Osteocyte (in vitro differentiated cells): ENCODE measurements at regions not wholly inside any gene's neighbourhood (a gene's known extent, or its start where the extent isn't known, plus 50 kb on each side); places are given as distances from the start of the nearest gene placed in this dataset.

Experiments
- DNase-seq: peaks from one replicate; pipeline ENCODE4 v3.0.0; 2021; ENCODE audit warnings: mixed read lengths; ENCODE audit not compliant: unreplicated experiment; ENCODE audit errors: extremely low spot score
- H3K27ac Mint-ChIP-seq: one replicate; pipeline ENCODE4 v1.8.0; 2021; ENCODE audit warnings: mild to moderate bottlenecking, mixed read lengths; ENCODE audit not compliant: unreplicated experiment
- H3K27me3 Mint-ChIP-seq: one replicate; pipeline ENCODE4 v1.8.0; 2021; ENCODE audit warnings: mixed read lengths; ENCODE audit not compliant: unreplicated experiment
- H3K36me3 Mint-ChIP-seq: one replicate; pipeline ENCODE4 v1.8.0; 2021; ENCODE audit warnings: mixed read lengths; ENCODE audit not compliant: unreplicated experiment
- H3K4me1 Mint-ChIP-seq: one replicate; pipeline ENCODE4 v1.8.0; 2021; ENCODE audit warnings: mixed read lengths; ENCODE audit not compliant: unreplicated experiment
- H3K4me3 Mint-ChIP-seq: one replicate; pipeline ENCODE4 v1.8.0; 2021; ENCODE audit warnings: mild to moderate bottlenecking, moderate library complexity, mixed read lengths; ENCODE audit not compliant: unreplicated experiment
- H3K9me3 Mint-ChIP-seq: one replicate; pipeline ENCODE4 v1.8.0; 2021; ENCODE audit warnings: mixed read lengths; ENCODE audit not compliant: unreplicated experiment
- TF ChIP-seq, protein P1 (sequence below): fragments of 200-600 bp; sonication (generic); IDR thresholded peaks from 2 replicates; pipeline ENCODE4 v1.5.0; 2021; ENCODE audit warnings: antibody characterized with exemption, mild to moderate bottlenecking, moderate library complexity

- no peak for DNase-seq
- Mint-ChIP-seq H3K9me3 (peaks cover 12% of the 10 kb centered on the region), H3K36me3 (no peaks in the 10 kb centered on the region), H3K4me3 (no peak overlapping the region), H3K27me3 (no peaks in the 10 kb centered on the region), H3K27ac (no peak overlapping the region), H3K4me1 (no peaks in the 10 kb centered on the region)
- TF ChIP-seq, protein P1, sequence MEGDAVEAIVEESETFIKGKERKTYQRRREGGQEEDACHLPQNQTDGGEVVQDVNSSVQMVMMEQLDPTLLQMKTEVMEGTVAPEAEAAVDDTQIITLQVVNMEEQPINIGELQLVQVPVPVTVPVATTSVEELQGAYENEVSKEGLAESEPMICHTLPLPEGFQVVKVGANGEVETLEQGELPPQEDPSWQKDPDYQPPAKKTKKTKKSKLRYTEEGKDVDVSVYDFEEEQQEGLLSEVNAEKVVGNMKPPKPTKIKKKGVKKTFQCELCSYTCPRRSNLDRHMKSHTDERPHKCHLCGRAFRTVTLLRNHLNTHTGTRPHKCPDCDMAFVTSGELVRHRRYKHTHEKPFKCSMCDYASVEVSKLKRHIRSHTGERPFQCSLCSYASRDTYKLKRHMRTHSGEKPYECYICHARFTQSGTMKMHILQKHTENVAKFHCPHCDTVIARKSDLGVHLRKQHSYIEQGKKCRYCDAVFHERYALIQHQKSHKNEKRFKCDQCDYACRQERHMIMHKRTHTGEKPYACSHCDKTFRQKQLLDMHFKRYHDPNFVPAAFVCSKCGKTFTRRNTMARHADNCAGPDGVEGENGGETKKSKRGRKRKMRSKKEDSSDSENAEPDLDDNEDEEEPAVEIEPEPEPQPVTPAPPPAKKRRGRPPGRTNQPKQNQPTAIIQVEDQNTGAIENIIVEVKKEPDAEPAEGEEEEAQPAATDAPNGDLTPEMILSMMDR: no peak
Observed at GRCh38 chr14:26320886-26321285, 276.9 kb downstream of the NOVA1 start.

DNA sequence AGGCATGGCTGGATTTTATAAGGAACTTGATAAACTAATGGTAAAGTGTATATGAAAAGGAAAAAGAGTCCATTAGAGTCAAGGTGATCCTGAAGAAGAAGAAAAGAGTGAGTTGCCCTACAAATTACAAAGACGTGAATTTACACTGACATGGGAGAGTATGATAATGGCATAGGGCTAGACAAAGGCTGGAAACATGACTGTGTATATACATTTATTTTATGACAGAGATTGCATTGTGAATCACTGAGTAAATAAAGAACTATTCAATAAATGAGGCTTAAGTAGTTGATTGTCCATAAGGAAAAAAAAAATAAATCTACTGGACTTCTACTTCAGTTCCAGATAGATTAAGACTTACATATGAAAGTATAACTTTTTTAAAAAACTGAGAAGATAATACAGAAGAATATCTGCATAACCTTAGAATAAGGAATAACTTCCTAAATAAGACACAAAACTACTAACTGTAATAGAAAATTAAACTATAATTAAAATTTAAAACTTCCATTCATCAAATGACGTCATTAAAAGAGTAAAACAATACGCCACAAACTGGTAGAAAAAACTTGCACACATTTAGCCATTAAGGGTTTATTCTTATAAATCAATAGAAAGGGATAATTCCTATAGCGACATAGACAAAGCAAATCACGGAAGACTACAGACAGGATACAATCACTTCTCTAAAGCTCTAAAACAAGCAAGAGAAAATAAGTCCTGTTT, 278.5 kb downstream of the NOVA1 start:
- DNase-seq: no peak
- no peaks in the 10 kb centered on the region for H3K36me3 Mint-ChIP-seq
- H3K4me1 Mint-ChIP-seq: no peaks in the 10 kb centered on the region
- TF ChIP-seq, protein P1: no peak
- no peak overlapping the region for H3K4me3 Mint-ChIP-seq
- no peak overlapping the region for H3K27ac Mint-ChIP-seq
- peaks cover 16% of the 10 kb centered on the region for H3K9me3 Mint-ChIP-seq
- no peaks in the 10 kb centered on the region for H3K27me3 Mint-ChIP-seq

GRCh38 chr14:26304056-26304455, 293.8 kb downstream of the NOVA1 start:
- no peak overlapping the region for H3K27ac Mint-ChIP-seq
- TF ChIP-seq, protein P1: no peak
- no peak overlapping the region for H3K4me3 Mint-ChIP-seq
- H3K27me3 Mint-ChIP-seq: no peaks in the 10 kb centered on the region
- peaks cover 34% of the 10 kb centered on the region for H3K9me3 Mint-ChIP-seq
- no peaks in the 10 kb centered on the region for H3K4me1 Mint-ChIP-seq
- H3K36me3 Mint-ChIP-seq: no peaks in the 10 kb centered on the region
- no peak for DNase-seq

DNA sequence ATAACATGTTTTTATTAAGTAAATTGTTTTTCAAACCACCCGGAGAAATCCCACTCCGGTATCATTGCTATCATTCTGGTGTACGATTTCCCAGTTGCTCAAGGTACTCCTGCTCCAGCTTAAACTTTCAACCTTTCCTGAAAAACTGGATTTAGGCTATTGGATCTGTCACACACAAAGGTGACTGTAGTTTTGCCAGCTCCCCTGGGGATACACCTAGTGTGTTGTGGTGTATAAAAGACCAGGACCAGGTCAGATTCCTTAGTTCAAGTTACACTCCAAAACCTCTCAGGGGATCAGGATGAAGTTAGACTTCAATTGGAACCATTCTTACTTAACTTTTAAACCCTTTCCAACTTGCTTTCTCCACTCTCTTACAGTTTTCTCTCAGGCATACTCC, 303.9 kb downstream of the NOVA1 start:
- TF ChIP-seq, protein P1: no peak
- H3K4me1 Mint-ChIP-seq: no peaks in the 10 kb centered on the region
- no peak overlapping the region for H3K4me3 Mint-ChIP-seq
- H3K27me3 Mint-ChIP-seq: no peaks in the 10 kb centered on the region
- peaks cover 6% of the 10 kb centered on the region for H3K9me3 Mint-ChIP-seq
- H3K27ac Mint-ChIP-seq: no peak overlapping the region
- no peaks in the 10 kb centered on the region for H3K36me3 Mint-ChIP-seq
- no peak for DNase-seq

GRCh38 chr14:26289891-26290486, 307.8 kb downstream of the NOVA1 start:
- Mint-ChIP-seq H3K27ac (no peak overlapping the region), H3K27me3 (no peaks in the 10 kb centered on the region), H3K4me1 (no peaks in the 10 kb centered on the region), H3K4me3 (no peak overlapping the region), H3K36me3 (no peaks in the 10 kb centered on the region), H3K9me3 (peaks cover 4% of the 10 kb centered on the region)
- TF ChIP-seq, protein P1: no peak
- no peak for DNase-seq
